Activated T-cell treated with anti-CD3 and anti-CD28 coated beads, Interleukin-2, amount 50 U/mL, for 48 hours (primary cell): ENCODE measurements at regions not wholly inside any gene's neighbourhood (a gene's known extent, or its start where the extent isn't known, plus 50 kb on each side); places are given as distances from the start of the nearest gene placed in this dataset.
"Not testable (repeated sequence)": the region's sequence is repeated elsewhere in the genome, so short reads cannot be mapped to it uniquely, and the experiment has no call there.

ENCODE experiments used
- DNase-seq, 2 experiments: peaks; one replicate each; pipeline ENCODE4 v3.0.0-alpha.2; 2020

DNA sequence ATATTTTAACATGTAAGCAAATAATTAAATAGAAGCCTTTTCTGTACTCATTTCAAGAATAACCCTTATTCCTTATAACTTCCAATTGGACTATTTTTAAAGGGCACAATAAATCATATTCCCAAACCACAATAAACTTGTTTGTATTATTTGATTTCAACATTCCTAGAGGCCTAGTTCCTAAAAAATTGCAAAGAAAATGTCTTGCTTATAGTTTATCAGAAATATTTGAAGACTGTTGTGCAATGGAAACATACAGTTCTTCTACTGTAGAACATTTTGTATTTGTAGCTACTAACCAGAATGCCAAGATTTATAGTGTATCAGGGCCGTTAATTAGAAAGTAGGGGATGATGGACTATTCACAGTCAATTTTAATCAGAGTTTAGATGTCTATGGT, 1037.0 kb upstream of the CDH18 start:
- DNase-seq: no peak

DNA sequence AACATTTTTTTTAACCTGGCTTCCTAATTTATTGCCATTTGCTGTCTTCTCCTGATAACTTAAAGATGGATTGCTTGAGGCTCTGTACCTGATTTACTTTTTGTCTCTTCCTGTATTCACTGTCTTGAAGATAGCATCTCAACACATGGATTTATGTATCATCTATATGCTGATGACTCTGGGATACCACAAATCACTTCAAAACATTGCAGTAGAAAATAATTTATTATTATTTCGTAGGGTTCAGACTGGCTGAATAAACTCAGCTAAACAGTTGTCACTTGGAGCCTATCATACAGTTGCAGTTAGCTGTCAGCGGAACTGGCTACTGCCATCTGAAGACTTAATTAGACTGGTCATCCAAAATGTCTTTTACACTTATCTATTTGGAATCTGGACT, 1025.2 kb upstream of the CDH18 start:
- no peak for DNase-seq

DNA sequence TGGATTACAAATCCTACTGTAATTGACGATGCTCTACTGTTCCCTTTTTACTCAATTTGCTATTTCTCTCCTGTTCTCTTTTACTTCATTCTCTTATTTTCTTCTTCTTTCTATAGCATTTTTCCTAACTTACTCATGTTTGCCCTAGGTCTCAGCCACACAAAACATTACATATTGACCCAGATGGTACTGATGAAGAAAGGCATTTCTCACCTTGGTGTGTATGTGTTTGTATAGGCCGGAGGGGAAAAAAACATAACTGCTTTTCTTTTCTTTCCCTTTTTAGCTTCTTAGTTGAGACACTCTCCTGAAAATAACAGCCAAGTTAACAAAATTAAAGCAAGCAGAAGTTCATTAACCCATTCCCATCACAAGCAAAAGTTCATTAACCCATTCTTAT, 1019.8 kb upstream of the CDH18 start:
- DNase-seq: no peak

DNA sequence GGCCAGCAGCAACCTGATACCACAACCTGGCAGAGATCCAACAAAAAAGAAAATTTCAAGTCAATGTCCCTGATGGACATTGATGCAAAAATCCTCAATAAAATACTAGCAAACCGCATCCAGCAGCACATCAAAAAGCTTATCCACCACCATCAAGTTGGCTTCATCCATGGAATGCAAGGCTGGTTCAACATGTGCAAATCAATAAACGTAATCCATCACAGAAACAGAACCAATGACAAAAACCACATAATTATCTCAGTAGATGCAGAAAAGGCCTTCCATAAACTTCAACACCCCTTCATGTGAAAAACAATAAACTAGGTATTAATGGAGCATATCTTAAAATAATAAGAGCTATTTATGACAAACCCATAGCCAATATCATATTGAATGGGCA, 1000.9 kb upstream of the CDH18 start:
- not testable (repeated sequence) for DNase-seq

GRCh38 chr5:20985754-20986153, 997.8 kb upstream of the CDH18 start:
- no peak for DNase-seq

- DNase-seq: no peak
Measured at GRCh38 chr5:20974426-20974825, 986.4 kb upstream of the CDH18 start.

GRCh38 chr5:20972419-20972925, 984.5 kb upstream of the CDH18 start:
- DNase-seq: no peak

DNA sequence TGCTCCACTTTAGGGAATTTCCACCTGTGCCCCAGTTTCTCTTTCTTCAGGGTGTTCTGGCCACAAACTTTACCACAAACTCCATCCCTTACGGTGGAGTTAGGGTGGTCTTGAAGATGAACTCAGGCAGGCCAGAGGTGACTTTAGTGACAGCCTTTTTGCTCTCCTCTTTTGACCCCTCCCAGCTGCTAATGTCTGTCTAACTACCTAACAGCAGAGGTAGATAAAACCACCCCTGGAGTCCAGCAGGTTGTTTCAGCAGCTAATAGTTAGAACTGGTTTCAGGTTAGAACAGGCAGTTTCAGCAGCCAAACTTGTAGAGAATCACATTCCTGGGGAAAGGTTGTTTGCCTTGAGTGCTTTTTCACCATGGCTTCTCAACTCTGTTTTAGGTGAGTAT, 971.3 kb upstream of the CDH18 start:
- DNase-seq: no peak

GRCh38 chr5:20958641-20959040, 970.6 kb upstream of the CDH18 start:
- DNase-seq: no peak

DNA sequence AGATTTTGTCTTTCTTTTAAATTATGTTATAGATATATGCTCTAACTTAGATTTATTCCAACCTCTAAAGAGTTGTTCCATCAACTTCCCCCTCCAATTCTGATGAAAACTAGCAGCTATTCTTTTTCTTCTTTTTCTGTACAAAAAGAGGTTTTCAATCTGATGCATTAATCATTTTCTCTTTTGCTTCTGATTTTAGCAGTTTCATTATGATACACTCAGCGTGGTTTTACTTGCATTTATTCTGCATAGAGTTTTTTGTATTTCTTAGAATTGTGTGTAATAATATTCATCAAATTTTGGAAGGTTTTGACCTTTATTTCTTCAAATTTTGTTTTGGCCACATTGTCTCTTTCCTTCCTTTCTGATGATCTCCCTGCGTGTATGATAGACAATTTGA, 968.1 kb upstream of the CDH18 start:
- no peak for DNase-seq

DNA sequence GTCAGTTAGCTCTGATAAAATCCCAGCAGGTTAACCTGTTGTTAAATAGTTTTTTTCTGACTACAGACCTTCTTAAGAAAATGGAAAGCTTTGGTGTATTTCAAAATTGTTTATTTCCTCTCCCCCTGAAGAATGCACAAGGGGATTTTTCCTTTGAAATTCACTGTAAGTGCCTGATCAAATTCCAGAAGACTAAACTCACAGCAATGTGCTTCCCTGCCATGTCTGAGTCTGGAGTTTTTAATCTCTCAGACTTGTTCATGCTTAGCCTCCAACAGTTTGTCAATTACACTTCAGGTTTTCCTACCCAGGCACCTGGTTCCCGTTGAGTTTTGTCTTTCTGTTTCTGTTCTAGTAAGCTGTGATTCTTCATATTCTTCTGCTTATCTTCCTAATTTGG, 961.6 kb upstream of the CDH18 start:
- DNase-seq: no peak

GRCh38 chr5:20943183-20943971, 955.4 kb upstream of the CDH18 start:
- not testable (repeated sequence) for DNase-seq

DNA sequence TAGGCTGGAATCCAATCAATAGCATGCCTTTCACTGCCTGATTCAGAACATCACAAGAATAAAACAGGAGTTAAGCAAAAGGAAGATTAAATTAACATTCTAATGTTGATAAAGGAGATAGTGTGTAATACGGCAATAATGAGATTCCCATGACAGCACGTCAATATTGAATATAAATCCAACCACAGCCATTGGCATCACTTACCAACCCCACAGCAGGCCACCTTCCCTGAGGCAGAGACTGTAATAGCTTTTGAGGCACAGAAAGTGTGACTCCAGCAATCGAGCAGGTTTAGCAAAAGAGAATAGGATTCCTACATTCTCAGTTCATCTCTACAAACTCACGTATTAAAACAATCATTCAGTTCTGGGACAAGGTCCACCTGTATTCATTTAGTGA, 954.6 kb upstream of the CDH18 start:
- DNase-seq: not testable (repeated sequence)

DNA sequence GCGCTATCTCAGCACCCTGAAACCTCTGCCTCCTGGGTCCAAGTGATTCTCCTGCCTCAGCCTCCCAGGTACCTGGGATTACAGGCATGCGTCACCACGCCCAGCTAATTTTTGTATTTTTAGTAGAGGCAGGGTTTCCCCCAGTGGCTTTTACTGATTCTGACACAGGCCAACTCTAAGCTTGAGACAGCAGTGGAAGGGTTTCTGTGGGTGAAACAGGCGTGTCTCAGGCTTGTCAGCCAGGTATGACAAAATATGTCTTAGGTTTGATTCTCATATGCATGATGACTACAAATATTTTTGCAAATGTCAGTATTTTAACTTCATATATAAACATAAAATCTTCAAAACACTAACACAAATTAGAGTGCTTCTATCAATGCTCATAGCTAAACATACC, 952.8 kb upstream of the CDH18 start:
- DNase-seq: not testable (repeated sequence)

DNA sequence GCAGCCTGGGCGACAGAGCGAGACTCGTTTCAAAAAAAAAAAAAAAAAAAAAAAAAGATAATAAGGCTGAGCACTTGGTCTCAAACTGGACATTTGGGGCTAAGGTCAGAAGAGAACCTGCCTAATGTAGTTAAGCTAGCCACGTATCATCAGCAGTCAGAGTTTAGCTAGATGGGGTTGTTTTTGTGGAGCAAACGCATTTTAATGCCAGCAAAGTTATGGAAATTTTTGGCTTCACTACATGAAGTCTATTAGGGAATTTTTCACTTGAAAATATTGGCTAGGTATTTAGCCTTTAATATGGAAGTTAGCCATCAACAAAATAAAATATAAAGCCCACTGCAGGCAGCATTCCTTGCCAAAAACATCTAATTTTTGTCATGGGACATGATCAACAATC, 902.9 kb upstream of the CDH18 start:
- not testable (repeated sequence) for DNase-seq

- not testable (repeated sequence) for DNase-seq
Measured at GRCh38 chr5:20875726-20876125, 887.7 kb upstream of the CDH18 start.

DNA sequence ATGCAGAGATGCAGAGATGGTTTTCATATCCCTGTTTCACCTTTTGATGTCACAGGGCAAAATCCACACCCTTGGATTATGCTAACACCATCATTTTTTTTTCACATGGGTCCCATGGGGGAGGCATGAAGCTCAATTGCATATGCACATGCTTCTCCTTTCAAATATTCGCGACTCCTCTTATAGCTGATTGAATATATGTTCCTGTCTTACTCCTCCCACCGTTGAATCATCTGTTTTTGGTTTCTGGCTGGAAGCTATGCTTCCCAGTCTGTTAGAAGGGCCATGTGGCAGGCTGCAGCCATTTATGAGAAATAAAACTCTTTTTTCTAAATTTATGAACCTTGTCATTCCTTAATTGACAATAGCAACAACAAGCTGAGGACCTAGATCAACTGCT, 877.9 kb upstream of the CDH18 start:
- not testable (repeated sequence) for DNase-seq

- DNase-seq: no peak
Measured at GRCh38 chr5:20833081-20833627, 845.2 kb upstream of the CDH18 start.

GRCh38 chr5:20832204-20833080, 844.4 kb upstream of the CDH18 start:
- no peak for DNase-seq

DNA sequence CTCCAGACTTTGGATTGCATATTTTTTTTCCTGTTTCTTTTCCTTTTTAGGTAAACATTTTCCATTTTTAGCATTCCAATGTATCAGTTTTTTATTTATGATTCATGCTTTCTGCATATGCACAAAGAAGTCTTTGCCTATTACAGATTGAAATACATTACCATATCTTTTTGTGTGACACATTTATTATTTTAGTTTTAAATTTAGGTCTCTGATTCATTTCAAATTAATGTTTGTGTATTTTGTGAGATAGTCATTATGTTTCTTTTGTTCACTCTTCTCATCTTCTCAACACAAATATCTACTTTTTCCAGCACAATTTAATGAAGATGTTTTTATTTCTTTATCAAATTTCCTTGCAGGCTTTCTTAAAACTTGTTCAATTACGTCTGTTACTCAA, 838.0 kb upstream of the CDH18 start:
- DNase-seq: not testable (repeated sequence)

- not testable (repeated sequence) for DNase-seq
Measured at GRCh38 chr5:20797216-20797615, 809.2 kb upstream of the CDH18 start.

- DNase-seq: not testable (repeated sequence)
Measured at GRCh38 chr5:20784755-20785154, 796.8 kb upstream of the CDH18 start.

GRCh38 chr5:20783484-20783883, 795.5 kb upstream of the CDH18 start:
- not testable (repeated sequence) for DNase-seq

DNA sequence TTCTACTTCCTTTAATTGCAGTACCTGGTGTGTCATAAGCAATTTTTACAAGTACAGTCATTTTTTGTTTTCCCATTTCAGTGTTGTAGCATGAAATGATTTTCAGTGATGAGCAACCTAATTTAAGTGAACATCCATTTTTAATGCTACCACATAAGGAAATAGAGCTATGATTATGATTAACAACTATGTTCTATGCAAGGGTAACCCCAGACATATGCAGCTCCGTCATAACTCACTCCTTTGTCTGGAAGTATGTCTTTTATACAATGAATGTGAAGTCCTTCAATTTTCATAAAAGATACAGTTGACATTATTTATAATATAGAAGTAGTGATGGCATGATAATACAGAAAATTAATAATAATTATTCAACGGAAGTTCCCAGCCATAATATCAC, 783.3 kb upstream of the CDH18 start:
- DNase-seq: not testable (repeated sequence)
